Naive thymus-derived CD4-positive, alpha-beta T cell (primary cell): ENCODE measurements at regions not wholly inside any gene's neighbourhood (a gene's known extent, or its start where the extent isn't known, plus 50 kb on each side); places are given as distances from the start of the nearest gene placed in this dataset.

ENCODE experiments used
- ATAC-seq: fragments of 150-1000 bp; cut with Tn5 transposase; 2 replicates; pipeline ENCODE4 v1.10.0; 2021; ENCODE audit warnings: mild to moderate bottlenecking, moderate library complexity
- CTCF ChIA-PET: fragments of 350-600 bp; sonication (Branson Sonifier 250); formaldehyde crosslinking; loops from one replicate; lab custom pipeline; 2021; ENCODE audit warnings: antibody characterized with exemption; lab: Charles Lee
- POLR2A ChIA-PET: fragments of 350-600 bp; sonication (Branson Sonifier 250); formaldehyde crosslinking; loops from one replicate; lab custom pipeline; 2021; ENCODE audit warnings: antibody characterized with exemption, inconsistent platforms; lab: Charles Lee
- DNase-seq, 9 donors: peaks; one replicate each; pipeline versions ENCODE4 v3.0.0 to v3.0.0-alpha.2; 2020 to 2022; ENCODE audit warnings: mixed read lengths in 1 of 9
- H3K27ac ChIP-seq: one replicate; pipeline ENCODE4 v1.7.0; 2013; ENCODE audit warnings: mild to moderate bottlenecking, low read depth, low read length, moderate library complexity
- H3K27me3 ChIP-seq, 2 donors: one replicate each; pipeline ENCODE4 v1.7.0; 2013; ENCODE audit warnings: low read length in 2 of 2, mild to moderate bottlenecking in 2 of 2, moderate library complexity in 2 of 2; ENCODE audit not compliant: control insufficient read depth in 2 of 2, insufficient read depth in 2 of 2
- H3K36me3 ChIP-seq, 3 experiments: 1 replicate in 2 of 3; 2 replicates in 1 of 3; pipeline ENCODE4 v1.7.0; 2013; ENCODE audit warnings: low read length in 3 of 3, mild to moderate bottlenecking in 3 of 3, moderate library complexity in 1 of 3; ENCODE audit not compliant: insufficient read depth in 3 of 3, control insufficient read depth in 2 of 3
- H3K4me1 ChIP-seq, 2 donors: one replicate each; pipeline ENCODE4 v1.7.0; 2013; ENCODE audit warnings: low read length in 2 of 2, mild to moderate bottlenecking in 2 of 2, moderate library complexity in 1 of 2; ENCODE audit not compliant: control insufficient read depth in 2 of 2, insufficient read depth in 2 of 2
- H3K4me3 ChIP-seq: 2 replicates; pipeline ENCODE4 v1.7.0; 2013; ENCODE audit warnings: mild to moderate bottlenecking, low read length
- H3K9me3 ChIP-seq, 3 experiments: 1 replicate in 2 of 3; 2 replicates in 1 of 3; pipeline ENCODE4 v1.7.0; 2013; ENCODE audit warnings: low read length in 3 of 3; ENCODE audit not compliant: control insufficient read depth in 2 of 3
- H3K27ac Mint-ChIP-seq, 9 donors: one replicate each; pipeline ENCODE4 v1.8.0; 2020 to 2022; ENCODE audit warnings: mixed read lengths in 9 of 9, mild to moderate bottlenecking in 8 of 9, moderate library complexity in 5 of 9, inconsistent platforms in 2 of 9
- H3K27me3 Mint-ChIP-seq, 5 donors: one replicate each; pipeline ENCODE4 v1.8.0; 2021 to 2022; ENCODE audit warnings: mixed read lengths in 5 of 5, mild to moderate bottlenecking in 1 of 5
- H3K36me3 Mint-ChIP-seq, 5 donors: one replicate each; pipeline ENCODE4 v1.8.0; 2020 to 2022; ENCODE audit warnings: mixed read lengths in 5 of 5, mild to moderate bottlenecking in 3 of 5, inconsistent platforms in 1 of 5
- H3K4me1 Mint-ChIP-seq, 7 donors: one replicate each; pipeline ENCODE4 v1.8.0; 2020 to 2022; ENCODE audit warnings: mixed read lengths in 7 of 7, mild to moderate bottlenecking in 3 of 7, inconsistent platforms in 1 of 7
- H3K4me3 Mint-ChIP-seq, 10 donors: one replicate each; pipeline ENCODE4 v1.8.0; 2020 to 2022; ENCODE audit warnings: mild to moderate bottlenecking in 10 of 10, mixed read lengths in 10 of 10, moderate library complexity in 6 of 10, inconsistent platforms in 2 of 10
- H3K9me3 Mint-ChIP-seq, 11 donors: one replicate each; pipeline ENCODE4 v1.8.0; 2020 to 2022; ENCODE audit warnings: mixed read lengths in 11 of 11, mild to moderate bottlenecking in 4 of 11, inconsistent platforms in 1 of 11, moderate library complexity in 1 of 11
- intact Hi-C, 2 donors: fragments of 100-400 bp; cut with micrococcal nuclease; formaldehyde crosslinking; loops; one replicate each; pipeline ENCODE4 v1.15.1; 2023

- H3K9me3 ChIP-seq: no peaks in the 10 kb centered on the region
- Mint-ChIP-seq H3K4me3 (no peak overlapping the region), H3K27ac (no peak overlapping the region), H3K27me3 (no peaks in the 10 kb centered on the region), H3K4me1 (peaks cover 0 to 2% (median 0%) of the 10 kb centered on the region in 7 donors), H3K9me3 (peaks cover 0 to 7% (median 0%) of the 10 kb centered on the region in 11 donors), H3K36me3 (no peaks in the 10 kb centered on the region)
- no peak overlapping the region for H3K4me3 ChIP-seq
- ChIA-PET CTCF (no interaction called here), POLR2A (no interaction called here)
- H3K27me3 ChIP-seq: no peaks in the 10 kb centered on the region
- H3K36me3 ChIP-seq: no peaks in the 10 kb centered on the region
- intact Hi-C loops: no loop called here
- ATAC-seq (no peak), DNase-seq (no peak)
- H3K4me1 ChIP-seq: no peaks in the 10 kb centered on the region
- no peak overlapping the region for H3K27ac ChIP-seq
Measured at GRCh38 chr4:155120536-155120935, 87.9 kb upstream of the NPY2R start.

GRCh38 chr4:155122382-155122781 lies 86.1 kb upstream of the NPY2R start:
- Mint-ChIP-seq H3K4me1 (peaks cover 0 to 2% (median 0%) of the 10 kb centered on the region in 7 donors), H3K27me3 (peaks cover 0 to 2% (median 0%) of the 10 kb centered on the region in 5 donors), H3K9me3 (peaks cover 0 to 7% (median 2%) of the 10 kb centered on the region in 11 donors), H3K36me3 (no peaks in the 10 kb centered on the region), H3K27ac (no peak overlapping the region), H3K4me3 (no peak overlapping the region)
- H3K27ac ChIP-seq: no peak overlapping the region
- no peak for ATAC-seq
- H3K4me1 ChIP-seq: no peaks in the 10 kb centered on the region
- POLR2A ChIA-PET: no interaction called here
- H3K36me3 ChIP-seq: no peaks in the 10 kb centered on the region
- H3K9me3 ChIP-seq: no peaks in the 10 kb centered on the region
- no peak overlapping the region for H3K4me3 ChIP-seq
- DNase-seq: no peak
- CTCF ChIA-PET: no interaction called here
- intact Hi-C loops: no loop called here
- H3K27me3 ChIP-seq: no peaks in the 10 kb centered on the region

GRCh38 chr4:155134136-155134535 lies 74.3 kb upstream of the NPY2R start:
- Mint-ChIP-seq H3K4me3 (no peak overlapping the region), H3K27me3 (peaks cover 0 to 3% (median 0%) of the 10 kb centered on the region in 5 donors), H3K9me3 (peaks cover 0 to 17% (median 0%) of the 10 kb centered on the region in 11 donors), H3K27ac (no peak overlapping the region), H3K36me3 (peaks cover 0 to 3% (median 0%) of the 10 kb centered on the region in 5 donors), H3K4me1 (no peaks in the 10 kb centered on the region)
- POLR2A ChIA-PET: no interaction called here
- H3K27ac ChIP-seq: no peak overlapping the region
- H3K27me3 ChIP-seq: no peaks in the 10 kb centered on the region
- intact Hi-C loops: no loop called here
- no peaks in the 10 kb centered on the region for H3K36me3 ChIP-seq
- H3K4me3 ChIP-seq: no peak overlapping the region
- no peaks in the 10 kb centered on the region for H3K9me3 ChIP-seq
- ATAC-seq (no peak), DNase-seq (no peak)
- no peaks in the 10 kb centered on the region for H3K4me1 ChIP-seq
- CTCF ChIA-PET: no interaction called here

- no peaks in the 10 kb centered on the region for H3K4me1 Mint-ChIP-seq
- Histone ChIP-seq H3K9me3 (no peaks in the 10 kb centered on the region), H3K4me1 (no peaks in the 10 kb centered on the region), H3K27ac (no peak overlapping the region), H3K4me3 (no peak overlapping the region), H3K36me3 (no peaks in the 10 kb centered on the region), H3K27me3 (no peaks in the 10 kb centered on the region)
- peaks cover 0 to 13% (median 0%) of the 10 kb centered on the region in 11 donors for H3K9me3 Mint-ChIP-seq
- no peaks in the 10 kb centered on the region for H3K36me3 Mint-ChIP-seq
- peaks cover 0 to 7% (median 0%) of the 10 kb centered on the region in 5 donors for H3K27me3 Mint-ChIP-seq
- ChIA-PET CTCF (no interaction called here), POLR2A (no interaction called here)
- no peak for DNase-seq
- H3K4me3 Mint-ChIP-seq: no peak overlapping the region
- intact Hi-C loops: no loop called here
- no peak overlapping the region for H3K27ac Mint-ChIP-seq
- ATAC-seq: no peak
Measured at GRCh38 chr4:155140889-155141288, 67.5 kb upstream of the NPY2R start.

GRCh38 chr4:155143512-155143911 lies 64.9 kb upstream of the NPY2R start:
- no peaks in the 10 kb centered on the region for H3K27me3 ChIP-seq
- no peaks in the 10 kb centered on the region for H3K36me3 Mint-ChIP-seq
- H3K4me1 ChIP-seq: no peaks in the 10 kb centered on the region
- no peaks in the 10 kb centered on the region for H3K9me3 ChIP-seq
- H3K9me3 Mint-ChIP-seq: peaks cover 0 to 12% (median 0%) of the 10 kb centered on the region in 11 donors
- peaks cover 0 to 7% (median 0%) of the 10 kb centered on the region in 5 donors for H3K27me3 Mint-ChIP-seq
- H3K4me1 Mint-ChIP-seq: no peaks in the 10 kb centered on the region
- ATAC-seq (no peak), DNase-seq (no peak)
- no peak overlapping the region for H3K27ac Mint-ChIP-seq
- no peak overlapping the region for H3K4me3 ChIP-seq
- H3K36me3 ChIP-seq: no peaks in the 10 kb centered on the region
- H3K27ac ChIP-seq: no peak overlapping the region
- ChIA-PET CTCF (no interaction called here), POLR2A (no interaction called here)
- intact Hi-C loops: no loop called here
- H3K4me3 Mint-ChIP-seq: no peak overlapping the region
